ENCODE measurements at regions not wholly inside any gene's neighbourhood (a gene's known extent, or its start where the extent isn't known, plus 50 kb on each side); places are given as distances from the start of the nearest gene placed in this dataset.

- TF ChIP-seq, protein P1, sequence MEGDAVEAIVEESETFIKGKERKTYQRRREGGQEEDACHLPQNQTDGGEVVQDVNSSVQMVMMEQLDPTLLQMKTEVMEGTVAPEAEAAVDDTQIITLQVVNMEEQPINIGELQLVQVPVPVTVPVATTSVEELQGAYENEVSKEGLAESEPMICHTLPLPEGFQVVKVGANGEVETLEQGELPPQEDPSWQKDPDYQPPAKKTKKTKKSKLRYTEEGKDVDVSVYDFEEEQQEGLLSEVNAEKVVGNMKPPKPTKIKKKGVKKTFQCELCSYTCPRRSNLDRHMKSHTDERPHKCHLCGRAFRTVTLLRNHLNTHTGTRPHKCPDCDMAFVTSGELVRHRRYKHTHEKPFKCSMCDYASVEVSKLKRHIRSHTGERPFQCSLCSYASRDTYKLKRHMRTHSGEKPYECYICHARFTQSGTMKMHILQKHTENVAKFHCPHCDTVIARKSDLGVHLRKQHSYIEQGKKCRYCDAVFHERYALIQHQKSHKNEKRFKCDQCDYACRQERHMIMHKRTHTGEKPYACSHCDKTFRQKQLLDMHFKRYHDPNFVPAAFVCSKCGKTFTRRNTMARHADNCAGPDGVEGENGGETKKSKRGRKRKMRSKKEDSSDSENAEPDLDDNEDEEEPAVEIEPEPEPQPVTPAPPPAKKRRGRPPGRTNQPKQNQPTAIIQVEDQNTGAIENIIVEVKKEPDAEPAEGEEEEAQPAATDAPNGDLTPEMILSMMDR (IDR thresholded peaks at IDR 0.05) = no peak
- no peak for TF ChIP-seq POLR2A (IDR thresholded peaks at IDR 0.05)
Observed at GRCh38 chr4:134505511-134505910, 303.9 kb upstream of the PABPC4L start.
